Progenitor cell of endocrine pancreas (in vitro differentiated cells): ENCODE measurements at regions not wholly inside any gene's neighbourhood (a gene's known extent, or its start where the extent isn't known, plus 50 kb on each side); places are given as distances from the start of the nearest gene placed in this dataset.
"Not testable (repeated sequence)": the region's sequence is repeated elsewhere in the genome, so short reads cannot be mapped to it uniquely, and the experiment has no call there.

Experiments
- DNase-seq: peaks from one replicate; pipeline ENCODE4 v3.0.0; 2021; ENCODE audit warnings: low spot score; ENCODE audit not compliant: unreplicated experiment
- H3K27ac Mint-ChIP-seq: 2 replicates; pipeline ENCODE4 v1.8.0; 2021; ENCODE audit warnings: mild to moderate bottlenecking, moderate library complexity, mixed read lengths
- H3K27me3 Mint-ChIP-seq: 2 replicates; pipeline ENCODE4 v1.8.0; 2021; ENCODE audit warnings: mixed read lengths
- H3K36me3 Mint-ChIP-seq: 2 replicates; pipeline ENCODE4 v1.8.0; 2022; ENCODE audit warnings: mixed read lengths; ENCODE audit not compliant: insufficient read depth
- H3K4me1 Mint-ChIP-seq: 2 replicates; pipeline ENCODE4 v1.8.0; 2021; ENCODE audit warnings: low read depth, mixed read lengths
- H3K4me3 Mint-ChIP-seq: 2 replicates; pipeline ENCODE4 v1.8.0; 2021; ENCODE audit warnings: low read depth, mild to moderate bottlenecking, moderate library complexity, mixed read lengths
- H3K9me3 Mint-ChIP-seq: 2 replicates; pipeline ENCODE4 v1.8.0; 2021; ENCODE audit warnings: low read depth, mixed read lengths
- TF ChIP-seq, protein P1 (sequence below): fragments of 200-600 bp; sonication (generic); IDR thresholded peaks from one replicate; pipeline ENCODE4 v1.5.0; 2021; ENCODE audit warnings: antibody characterized with exemption, mild to moderate bottlenecking; ENCODE audit not compliant: unreplicated experiment

DNA sequence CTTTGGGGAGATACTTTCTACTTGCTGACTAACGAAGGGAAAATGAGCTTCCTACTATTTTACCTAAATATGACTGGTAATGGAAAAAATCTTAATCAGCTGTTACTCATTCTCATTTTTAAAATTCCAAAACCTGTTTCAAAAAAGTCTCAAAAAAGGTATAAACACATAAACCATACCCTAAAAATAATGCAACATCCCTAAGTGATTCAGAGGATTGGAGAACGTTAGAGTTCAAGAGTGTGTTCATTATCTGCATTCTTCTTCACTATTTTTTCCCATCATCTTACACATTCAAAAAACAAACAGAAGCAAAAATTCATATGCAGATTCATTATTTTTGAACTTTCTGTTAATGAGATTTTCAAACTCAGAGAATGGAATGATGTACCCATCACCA is 150.4 kb upstream of the GNAI1 start:
- Mint-ChIP-seq H3K4me3 (no peak overlapping the region), H3K27ac (no peak overlapping the region), H3K27me3 (no peaks in the 10 kb centered on the region), H3K9me3 (no peaks in the 10 kb centered on the region), H3K4me1 (no peaks in the 10 kb centered on the region), H3K36me3 (no peaks in the 10 kb centered on the region)
- DNase-seq, result no peak
- TF ChIP-seq, protein P1, sequence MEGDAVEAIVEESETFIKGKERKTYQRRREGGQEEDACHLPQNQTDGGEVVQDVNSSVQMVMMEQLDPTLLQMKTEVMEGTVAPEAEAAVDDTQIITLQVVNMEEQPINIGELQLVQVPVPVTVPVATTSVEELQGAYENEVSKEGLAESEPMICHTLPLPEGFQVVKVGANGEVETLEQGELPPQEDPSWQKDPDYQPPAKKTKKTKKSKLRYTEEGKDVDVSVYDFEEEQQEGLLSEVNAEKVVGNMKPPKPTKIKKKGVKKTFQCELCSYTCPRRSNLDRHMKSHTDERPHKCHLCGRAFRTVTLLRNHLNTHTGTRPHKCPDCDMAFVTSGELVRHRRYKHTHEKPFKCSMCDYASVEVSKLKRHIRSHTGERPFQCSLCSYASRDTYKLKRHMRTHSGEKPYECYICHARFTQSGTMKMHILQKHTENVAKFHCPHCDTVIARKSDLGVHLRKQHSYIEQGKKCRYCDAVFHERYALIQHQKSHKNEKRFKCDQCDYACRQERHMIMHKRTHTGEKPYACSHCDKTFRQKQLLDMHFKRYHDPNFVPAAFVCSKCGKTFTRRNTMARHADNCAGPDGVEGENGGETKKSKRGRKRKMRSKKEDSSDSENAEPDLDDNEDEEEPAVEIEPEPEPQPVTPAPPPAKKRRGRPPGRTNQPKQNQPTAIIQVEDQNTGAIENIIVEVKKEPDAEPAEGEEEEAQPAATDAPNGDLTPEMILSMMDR, result no peak

DNA sequence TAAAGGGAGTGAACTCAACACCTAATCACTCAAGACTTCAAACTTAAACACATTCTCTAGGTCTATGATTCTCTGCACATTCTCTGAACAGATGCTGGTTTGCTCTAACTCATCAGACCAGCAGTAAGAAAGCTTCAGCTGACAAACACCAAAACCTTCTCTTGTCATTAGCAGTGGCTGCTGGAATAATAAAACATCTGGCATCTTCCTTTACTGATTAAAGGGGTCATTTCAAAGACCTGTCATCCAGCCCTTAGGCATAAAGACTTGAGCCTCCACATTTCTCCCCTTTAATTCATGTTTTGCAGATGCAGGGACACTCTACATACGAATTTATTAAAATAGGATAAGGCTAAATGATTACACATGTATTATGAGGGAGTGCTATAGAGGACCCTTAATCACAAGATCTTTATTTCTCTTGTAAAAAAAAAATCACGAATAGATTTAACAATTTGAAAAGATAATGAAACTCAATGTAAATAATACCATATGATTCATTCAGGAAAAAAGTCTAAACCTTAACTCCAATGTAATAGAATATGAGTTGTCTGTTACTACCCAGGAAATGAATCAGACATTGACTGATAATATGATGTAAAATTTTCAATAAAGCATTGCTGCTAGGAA is 152.4 kb upstream of the GNAI1 start:
- H3K27ac Mint-ChIP-seq, result no peak overlapping the region
- TF ChIP-seq, protein P1, result no peak
- no peak overlapping the region for H3K4me3 Mint-ChIP-seq

DNA sequence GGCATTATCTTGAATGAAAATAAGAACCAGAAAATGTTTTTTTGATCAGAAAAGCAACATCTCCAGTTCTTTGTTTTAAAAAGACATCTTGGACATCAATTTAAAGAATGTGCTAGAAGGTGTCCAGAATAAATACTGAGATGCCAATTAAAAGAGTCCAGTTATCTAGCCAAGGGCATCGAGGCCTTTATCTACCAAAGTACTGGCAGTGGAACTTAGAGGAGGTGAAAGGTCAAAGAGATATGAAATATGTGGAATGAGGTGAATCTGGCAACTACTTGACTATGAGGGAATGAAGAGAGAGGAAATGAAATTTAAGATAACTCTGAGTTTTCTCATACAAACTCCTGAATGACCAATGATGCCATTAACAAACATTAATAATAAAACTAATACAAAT is 154.3 kb upstream of the GNAI1 start:
- Mint-ChIP-seq H3K9me3 (peaks cover 12% of the 10 kb centered on the region), H3K4me3 (no peak overlapping the region), H3K4me1 (no peaks in the 10 kb centered on the region), H3K36me3 (no peaks in the 10 kb centered on the region), H3K27ac (no peak overlapping the region), H3K27me3 (no peaks in the 10 kb centered on the region)
- TF ChIP-seq, protein P1, result no peak
- no peak for DNase-seq

More for the DNA sequence above, 152.4 kb upstream of the GNAI1 start:
- H3K9me3 Mint-ChIP-seq, result peaks cover 2% of the 10 kb centered on the region
- no peaks in the 10 kb centered on the region for H3K4me1 Mint-ChIP-seq
- DNase-seq, result no peak
- no peaks in the 10 kb centered on the region for H3K36me3 Mint-ChIP-seq
- no peaks in the 10 kb centered on the region for H3K27me3 Mint-ChIP-seq

DNA sequence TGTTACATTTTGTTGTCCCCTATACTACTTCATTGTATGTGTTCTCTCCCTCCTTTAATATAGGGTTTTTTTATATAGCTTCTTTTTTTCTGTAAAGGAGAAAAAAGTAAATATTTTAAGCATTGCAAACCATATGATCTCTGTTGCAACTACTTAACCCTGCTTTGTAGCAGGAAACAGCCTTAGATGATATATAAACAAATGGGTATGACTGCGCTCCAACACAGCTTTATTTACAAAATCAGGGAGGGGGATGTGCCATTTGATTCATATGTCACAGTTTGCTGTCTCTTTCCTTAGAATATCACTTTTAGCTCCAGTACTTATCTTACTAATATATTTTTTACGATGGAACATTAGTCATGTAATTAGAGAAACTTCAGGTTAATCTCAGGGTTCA is 155.2 kb upstream of the GNAI1 start:
- no peaks in the 10 kb centered on the region for H3K4me1 Mint-ChIP-seq
- H3K36me3 Mint-ChIP-seq, result no peaks in the 10 kb centered on the region
- no peaks in the 10 kb centered on the region for H3K27me3 Mint-ChIP-seq
- no peak for DNase-seq
- H3K9me3 Mint-ChIP-seq, result peaks cover 12% of the 10 kb centered on the region
- TF ChIP-seq, protein P1, result no peak
- no peak overlapping the region for H3K27ac Mint-ChIP-seq
- H3K4me3 Mint-ChIP-seq, result no peak overlapping the region

DNA sequence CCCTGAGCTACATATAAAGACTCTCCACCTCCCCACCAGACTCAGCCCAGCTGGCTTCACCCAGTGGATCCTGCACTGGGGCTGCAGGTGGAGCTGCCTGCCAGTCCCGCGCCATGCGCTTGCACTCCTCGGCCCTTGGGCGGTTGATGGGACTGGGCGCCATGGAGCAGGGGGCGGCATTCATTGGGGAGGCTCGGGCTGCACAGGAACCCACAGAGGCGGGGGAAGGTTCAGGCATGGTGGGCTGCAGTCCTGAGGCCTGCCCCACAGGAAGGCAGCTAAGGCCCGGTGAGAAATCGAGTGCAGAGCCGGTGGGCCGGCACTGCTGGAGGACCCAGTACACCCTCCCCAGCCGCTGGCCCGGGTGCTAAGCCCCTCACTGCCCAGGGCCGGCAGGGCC is 157.2 kb upstream of the GNAI1 start:
- H3K4me1 Mint-ChIP-seq, result no peaks in the 10 kb centered on the region
- H3K27me3 Mint-ChIP-seq, result no peaks in the 10 kb centered on the region
- DNase-seq, result no peak
- peaks cover 12% of the 10 kb centered on the region for H3K9me3 Mint-ChIP-seq
- no peak overlapping the region for H3K4me3 Mint-ChIP-seq
- H3K27ac Mint-ChIP-seq, result no peak overlapping the region
- TF ChIP-seq, protein P1, result no peak
- no peaks in the 10 kb centered on the region for H3K36me3 Mint-ChIP-seq

DNA sequence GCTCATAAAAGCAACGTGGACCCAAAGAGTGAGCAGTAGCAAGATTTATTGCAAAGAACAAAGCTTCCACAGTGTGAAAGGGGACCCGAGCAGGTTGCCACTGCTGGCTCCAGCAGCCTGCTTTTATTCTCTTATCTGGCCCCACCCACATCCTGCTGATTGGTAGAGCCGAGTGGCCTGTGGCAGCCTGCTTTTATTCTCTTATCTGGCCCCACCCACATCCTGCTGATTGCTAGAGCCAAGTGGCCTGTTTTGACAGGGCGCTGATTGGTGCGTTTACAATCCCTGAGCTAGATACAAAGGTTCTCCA is 158.0 kb upstream of the GNAI1 start:
- H3K9me3 Mint-ChIP-seq, result peaks cover 12% of the 10 kb centered on the region
- H3K4me1 Mint-ChIP-seq, DNase-seq, H3K4me3 Mint-ChIP-seq, H3K27ac Mint-ChIP-seq, H3K36me3 Mint-ChIP-seq, H3K27me3 Mint-ChIP-seq: not testable (repeated sequence)

DNA sequence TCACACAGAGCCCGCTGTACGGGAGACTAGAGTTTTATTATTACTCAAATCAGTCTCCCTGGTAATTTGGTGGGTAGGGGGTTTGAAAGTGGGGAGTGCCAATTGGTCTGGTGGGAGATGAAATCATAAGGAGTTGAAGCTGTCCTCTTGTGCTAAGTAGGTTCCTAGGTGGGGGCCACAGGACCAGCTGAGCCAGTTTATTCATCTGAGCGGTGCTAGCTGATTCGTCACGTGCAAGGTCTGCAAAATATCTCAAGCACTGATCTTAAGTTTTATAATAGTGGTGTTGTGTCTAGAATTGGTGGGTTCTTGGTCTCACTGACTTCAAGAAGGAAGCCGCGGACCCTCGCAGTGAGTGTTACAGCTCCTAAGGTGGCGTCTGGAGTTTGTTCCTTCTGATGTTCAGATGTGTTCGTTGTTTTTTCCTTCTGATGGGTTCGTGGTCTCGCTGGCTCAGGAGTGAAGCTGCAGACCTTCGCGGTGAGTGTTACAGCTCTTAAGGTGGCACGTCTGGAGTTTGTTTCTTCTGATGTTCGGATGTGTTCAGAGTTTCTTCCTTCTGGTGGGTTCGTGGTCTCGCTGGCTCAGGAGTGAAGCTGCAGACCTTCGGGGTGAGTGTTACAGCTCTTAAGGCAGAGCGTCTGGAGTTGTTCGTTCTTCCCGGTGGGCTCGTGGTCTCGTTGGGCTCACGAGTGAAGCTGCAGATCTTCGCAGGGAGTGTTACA is 158.5 kb upstream of the GNAI1 start:
- not testable (repeated sequence) for H3K36me3 Mint-ChIP-seq, H3K27ac Mint-ChIP-seq, DNase-seq, H3K4me1 Mint-ChIP-seq, H3K4me3 Mint-ChIP-seq, H3K27me3 Mint-ChIP-seq
- peaks cover 12% of the 10 kb centered on the region for H3K9me3 Mint-ChIP-seq
